GM21825 (cell line): ENCODE measurements at regions not wholly inside any gene's neighbourhood (a gene's known extent, or its start where the extent isn't known, plus 50 kb on each side); places are given as distances from the start of the nearest gene placed in this dataset.
A peak's percentile ranks its signal among the peaks of the same experiment; 100 is the strongest.

Source experiments
- ATAC-seq: cut with Tn5 transposase; IDR thresholded peaks from one replicate; pipeline ENCODE4 v1.9.1; 2021; ENCODE audit warnings: mild to moderate bottlenecking, moderate library complexity; ENCODE audit not compliant: unreplicated experiment

- ATAC-seq: no peak
Observed at GRCh38 chr1:193566735-193567134, 380.3 kb upstream of the B3GALT2 start.

DNA sequence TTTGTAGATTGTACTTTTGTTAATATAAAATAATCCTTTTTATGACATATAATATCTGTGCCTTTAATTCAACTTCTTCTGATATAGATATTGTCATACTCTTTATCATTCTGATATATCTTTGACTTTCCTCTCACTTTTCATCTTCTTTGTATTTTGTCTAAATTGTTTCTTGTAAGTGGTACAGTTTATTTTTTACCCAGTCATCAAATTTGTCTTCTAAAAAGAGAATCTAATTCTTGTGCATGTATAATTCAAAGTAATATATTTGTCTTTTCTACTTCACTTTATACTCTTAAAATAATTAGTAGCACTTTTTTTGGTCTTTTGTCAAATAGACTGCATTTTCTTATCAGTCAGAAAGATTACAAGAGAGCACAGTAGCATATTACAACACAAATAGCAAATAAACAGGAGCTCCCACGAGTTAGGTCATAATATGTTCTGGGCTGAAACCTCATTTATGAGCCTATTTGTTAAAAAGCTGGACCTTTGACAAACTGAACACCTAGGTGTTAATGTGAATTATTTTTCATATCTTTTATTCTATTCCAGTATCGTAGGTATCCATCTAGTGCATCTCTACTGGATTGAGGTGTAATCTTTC is 379.7 kb upstream of the B3GALT2 start:
- ATAC-seq: no peak

DNA sequence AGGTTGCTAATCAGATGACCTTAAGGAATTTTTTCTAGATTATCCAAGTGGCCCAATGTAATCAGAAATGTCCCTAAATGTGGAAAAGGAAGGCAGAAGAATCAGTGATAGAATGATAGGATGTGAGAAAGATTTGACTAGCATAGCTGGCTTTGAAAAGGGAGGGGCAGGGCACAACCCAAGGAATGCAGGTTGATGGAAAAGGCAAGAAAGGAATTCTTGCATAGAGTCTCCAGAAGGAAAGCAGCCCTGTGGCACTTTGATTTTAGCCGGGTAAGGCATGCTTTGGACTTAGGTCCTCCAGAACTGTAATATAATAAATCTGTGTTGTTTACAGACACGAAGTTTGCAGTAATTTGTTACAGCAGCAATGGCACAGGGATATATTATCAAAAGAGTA is 375.7 kb upstream of the B3GALT2 start:
- no peak for ATAC-seq

DNA sequence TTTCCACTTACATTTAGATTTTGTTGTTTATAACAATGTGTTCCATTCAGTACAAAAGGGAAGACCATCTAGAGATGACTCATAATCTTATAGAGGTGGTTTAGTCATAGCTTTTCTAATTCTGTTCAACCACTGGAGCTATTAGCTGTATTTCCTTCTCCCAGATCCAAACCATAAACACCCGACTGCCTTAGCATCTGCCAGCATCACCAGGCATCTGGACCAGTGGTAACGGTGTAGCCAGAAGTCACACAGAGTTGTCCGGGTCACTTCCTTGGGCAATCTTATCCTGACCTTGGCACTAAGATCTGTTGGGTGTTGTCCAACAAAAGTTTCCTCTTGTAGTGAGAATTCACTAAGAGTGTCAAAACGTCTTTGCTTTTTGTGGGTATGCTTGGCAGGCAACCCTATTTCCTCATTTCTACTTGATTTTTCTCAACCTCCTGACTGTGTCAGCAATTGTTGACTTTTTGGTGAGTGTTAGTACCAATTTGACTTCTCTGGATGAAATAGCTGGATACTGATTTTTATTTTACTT is 372.1 kb upstream of the B3GALT2 start:
- ATAC-seq: no peak

GRCh38 chr1:193555662-193556441 is 369.4 kb upstream of the B3GALT2 start:
- ATAC-seq: no peak

DNA sequence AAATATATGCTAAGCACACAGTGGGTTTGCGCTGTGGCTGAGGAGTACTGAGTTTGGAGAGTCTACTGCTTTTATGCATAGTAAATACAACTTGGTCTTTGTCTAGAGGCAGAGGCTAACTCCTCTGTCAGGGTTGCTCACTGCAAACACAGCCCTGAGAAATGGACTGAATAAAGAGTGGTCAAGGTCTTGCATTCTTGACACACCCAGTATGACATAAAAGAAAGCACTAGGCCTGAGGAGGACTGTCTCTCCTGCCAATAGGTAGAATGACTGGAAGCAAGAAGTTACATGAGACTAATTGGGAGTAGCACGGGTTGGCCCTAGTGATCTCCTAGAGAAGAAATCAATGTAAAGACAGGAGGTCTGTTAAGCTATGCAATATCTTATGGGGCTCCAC is 367.2 kb upstream of the B3GALT2 start:
- no peak for ATAC-seq

GRCh38 chr1:193552274-193552673 is 365.9 kb upstream of the B3GALT2 start:
- ATAC-seq: no peak

DNA sequence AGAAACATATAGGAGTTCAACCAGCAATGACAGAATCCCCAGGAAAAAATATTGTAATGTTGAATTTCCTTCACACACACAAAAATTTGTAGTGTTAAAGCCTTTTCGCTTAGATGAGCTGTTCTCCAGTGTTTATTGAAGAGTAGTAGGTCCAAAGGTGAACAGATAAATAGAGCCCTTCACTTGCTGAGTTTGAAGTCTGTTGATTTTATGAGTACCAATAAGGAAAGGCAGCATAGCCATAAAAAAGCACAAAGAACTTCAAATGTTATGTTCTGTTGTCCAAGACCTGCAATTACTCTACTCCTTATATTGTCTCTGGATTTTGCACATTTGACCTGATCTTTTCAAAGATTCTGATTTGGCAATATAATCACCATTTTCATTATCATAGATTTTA is 362.7 kb upstream of the B3GALT2 start:
- ATAC-seq: no peak

GRCh38 chr1:193545171-193545570 is 358.8 kb upstream of the B3GALT2 start:
- no peak for ATAC-seq

DNA sequence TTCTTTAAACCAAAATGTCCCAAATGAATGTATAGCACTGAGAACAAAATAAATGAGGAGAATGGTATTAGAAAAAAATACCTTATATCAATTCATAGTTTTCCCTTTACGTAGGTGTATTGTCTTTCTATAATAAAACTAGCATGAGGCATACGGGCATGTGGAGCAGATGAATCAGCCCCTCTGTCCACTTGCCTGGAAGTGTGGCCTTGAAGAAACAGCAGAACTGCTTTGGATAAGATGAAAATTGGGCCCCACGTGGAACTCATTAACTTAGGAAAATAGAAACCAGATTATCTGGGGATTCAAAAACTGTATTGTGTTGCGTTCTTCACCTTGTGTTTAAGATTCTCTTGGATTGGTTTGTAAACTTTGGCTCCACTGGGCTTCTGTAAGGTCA is 356.8 kb upstream of the B3GALT2 start:
- ATAC-seq: no peak

GRCh38 chr1:193542690-193543089 is 356.3 kb upstream of the B3GALT2 start:
- no peak for ATAC-seq

GRCh38 chr1:193540511-193540910 is 354.1 kb upstream of the B3GALT2 start:
- no peak for ATAC-seq

DNA sequence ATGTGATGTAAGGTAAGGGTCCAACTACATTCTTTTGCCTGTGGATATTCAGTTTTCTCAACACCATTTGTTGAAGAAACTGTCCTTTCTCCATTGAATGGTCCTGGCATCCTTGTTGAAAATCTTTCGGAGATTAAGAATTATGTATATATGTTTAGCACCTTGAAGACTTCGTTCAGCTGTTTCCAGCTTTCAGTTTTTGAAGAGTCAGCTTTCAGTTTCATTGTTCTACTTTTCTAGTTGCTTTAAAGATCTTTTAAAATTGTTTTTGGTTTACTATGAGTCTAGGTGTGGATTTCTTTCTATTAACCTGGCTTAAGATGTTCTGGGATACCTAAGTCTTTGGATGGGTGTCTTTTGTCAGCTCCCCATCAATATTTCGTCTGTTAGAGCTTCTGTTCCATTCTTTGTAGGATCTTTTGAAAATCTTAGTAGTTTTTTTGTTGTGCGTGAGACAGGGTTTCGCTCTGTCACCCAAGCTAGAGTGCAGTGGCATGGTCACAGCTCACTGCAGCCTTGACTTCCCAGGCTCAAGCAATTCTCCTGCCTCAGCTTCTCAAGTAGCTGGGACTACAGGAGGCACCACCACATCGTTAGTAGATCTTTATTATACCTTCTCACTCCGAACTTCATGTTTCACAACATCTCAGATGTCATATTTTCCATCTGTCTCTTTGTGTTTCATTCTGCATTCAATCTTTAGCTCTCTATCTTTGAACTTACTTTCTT is 353.5 kb upstream of the B3GALT2 start:
- ATAC-seq: peak; percentile 59

GRCh38 chr1:193538680-193539079 is 352.3 kb upstream of the B3GALT2 start:
- no peak for ATAC-seq

DNA sequence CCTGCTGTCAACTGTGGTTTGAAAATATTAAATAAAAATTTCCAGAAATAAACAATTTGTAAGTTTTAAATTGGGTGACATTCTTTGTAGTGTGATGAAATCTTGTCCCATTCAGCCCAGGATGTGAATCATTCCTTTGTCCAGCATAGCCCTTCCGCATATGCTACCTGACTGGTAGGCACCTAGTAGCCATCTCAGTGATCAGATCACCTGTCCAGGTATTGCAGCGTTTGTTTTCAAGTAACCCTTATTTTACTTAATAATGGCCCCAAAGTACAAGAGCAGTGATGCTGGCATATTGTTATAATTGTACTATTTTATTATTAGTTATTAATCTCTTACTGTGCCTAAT is 351.6 kb upstream of the B3GALT2 start:
- ATAC-seq: peak; percentile 1

GRCh38 chr1:193537266-193538002 is 351.0 kb upstream of the B3GALT2 start:
- peak; percentile 87 for ATAC-seq

DNA sequence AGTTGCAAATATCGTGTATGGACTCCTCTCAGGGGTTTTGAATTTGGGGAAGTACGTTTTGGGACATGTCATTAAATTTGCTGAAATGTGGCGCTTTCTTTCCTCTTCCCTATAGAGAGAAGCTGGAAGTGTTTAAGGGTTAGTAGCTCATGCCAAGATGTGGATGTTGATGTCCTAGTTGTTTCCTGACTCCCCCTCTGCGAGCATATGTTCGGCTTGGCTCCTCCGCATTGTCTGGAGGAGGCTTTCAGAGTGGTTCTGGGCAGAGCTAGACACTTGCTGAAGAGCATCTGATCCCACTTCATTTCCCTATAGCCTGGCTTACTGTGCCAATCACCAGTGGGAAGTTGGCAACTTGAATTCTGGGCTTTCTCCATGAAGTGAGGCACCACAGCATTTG is 347.4 kb upstream of the B3GALT2 start:
- ATAC-seq: no peak

GRCh38 chr1:193525917-193526710 is 339.7 kb upstream of the B3GALT2 start:
- ATAC-seq: no peak

GRCh38 chr1:193525411-193525810 is 339.0 kb upstream of the B3GALT2 start:
- ATAC-seq: no peak

- no peak for ATAC-seq
Observed at GRCh38 chr1:193524616-193525015, 338.2 kb upstream of the B3GALT2 start.
